ENCODE measurements at regions not wholly inside any gene's neighbourhood (a gene's known extent, or its start where the extent isn't known, plus 50 kb on each side); places are given as distances from the start of the nearest gene placed in this dataset. TPM values are rescaled to one million over a fixed set of nuclear protein-coding genes. Genes with fewer than 3 reads are reported as not detected.
A peak's percentile ranks its signal among the peaks of the same experiment; 100 is the strongest.
"Not testable (repeated sequence)": the region's sequence is repeated elsewhere in the genome, so short reads cannot be mapped to it uniquely, and the experiment has no call there.

DNA sequence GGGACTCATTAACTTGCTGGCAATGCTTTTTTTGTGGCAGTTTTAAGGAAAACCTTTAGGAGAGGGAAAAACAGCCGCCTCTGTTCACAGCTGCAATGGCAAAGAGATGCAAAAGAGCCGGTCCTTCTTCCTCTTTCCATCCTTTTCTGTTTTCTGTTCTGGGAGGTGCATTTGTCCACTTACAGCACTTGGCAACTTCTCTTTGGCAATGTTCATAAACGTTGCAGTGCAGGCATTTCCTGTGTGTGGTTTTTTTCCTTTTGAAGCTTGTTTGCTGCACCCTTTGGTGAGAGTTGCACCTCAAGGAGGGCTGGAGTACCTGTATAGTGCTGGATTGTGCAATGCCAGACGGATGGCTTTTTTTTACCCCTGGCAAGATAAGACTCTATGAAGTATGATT, 53.9 kb upstream of the HABP2 start:
- no peak overlapping the region for H2AFZ ChIP-seq (ENCODE audit: low read length)
- no peaks in the 10 kb centered on the region for H3K36me3 ChIP-seq (replicated peaks in 1 of 2; ENCODE audit: control insufficient read depth in 2 of 2, insufficient read depth in 2 of 2, low read length in 2 of 2)
- H3K23ac ChIP-seq (ENCODE audit: low read depth, low read length, poor library complexity): no peak overlapping the region

DNA sequence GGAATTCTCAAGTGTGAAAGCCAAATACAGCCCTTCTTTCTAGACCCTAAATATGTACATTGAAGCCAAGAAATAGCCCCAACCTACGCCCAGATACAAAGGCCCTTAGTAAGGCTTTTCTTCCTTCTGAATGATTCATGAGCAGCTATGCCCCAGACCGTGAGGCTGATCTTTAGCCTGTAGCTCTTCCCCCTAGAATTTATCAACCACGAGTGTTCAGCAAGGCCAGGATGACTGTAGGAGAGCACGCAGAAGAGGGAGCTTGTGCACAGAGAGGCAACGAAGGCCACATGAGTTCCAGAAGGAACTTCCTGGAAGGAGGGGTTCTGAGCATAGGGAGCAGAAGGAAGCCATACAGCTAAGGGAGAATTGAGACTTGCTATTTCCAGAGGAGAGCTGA, 53.0 kb upstream of the HABP2 start:
- Histone ChIP-seq H3K9me3 (replicated peaks in 1 of 2; ENCODE audit: control insufficient read depth in 2 of 2, insufficient read depth in 1 of 2, low read depth in 1 of 2, low read length in 2 of 2) (peaks cover 0 to 2% of the 10 kb centered on the region in 2 donors), H3K27ac (replicated peaks; ENCODE audit: low read length) (no peak overlapping the region), H3K27me3 (ENCODE audit: control insufficient read depth in 3 of 3, insufficient read depth in 3 of 3, low read depth in 1 of 3, low read length in 3 of 3) (peaks cover 0 to 1% (median 0%) of the 10 kb centered on the region in 3 experiments), H3K79me1 (ENCODE audit: low read depth, low read length) (no peaks in the 10 kb centered on the region), H2BK120ac (ENCODE audit: low read depth, low read length) (no peak overlapping the region), H4K8ac (ENCODE audit: low read depth, low read length) (no peak overlapping the region), H3K36me3 (replicated peaks in 1 of 2; ENCODE audit: control insufficient read depth in 2 of 2, insufficient read depth in 2 of 2, low read length in 2 of 2) (no peaks in the 10 kb centered on the region), H4K91ac (ENCODE audit: low read depth, low read length, poor library complexity) (no peak overlapping the region), H3K9ac (ENCODE audit: low read depth, low read length, poor library complexity) (no peak overlapping the region), H3K23ac (ENCODE audit: low read depth, low read length, poor library complexity) (no peak overlapping the region), H2BK15ac (ENCODE audit: low read length) (no peak overlapping the region), H2BK5ac (ENCODE audit: low read length) (no peak overlapping the region), H3K4me3 (ENCODE audit: low read length in 2 of 2) (no peak overlapping the region), H2AK5ac (ENCODE audit: low read depth, low read length) (no peak overlapping the region), H2BK12ac (ENCODE audit: low read length) (no peak overlapping the region), H2AFZ (ENCODE audit: low read length) (no peak overlapping the region), H3K4me2 (ENCODE audit: insufficient read depth, low read length, poor library complexity, severe bottlenecking) (no peak overlapping the region), H3K18ac (ENCODE audit: low read length) (peak overlapping the region; percentile 67), H3K4me1 (ENCODE audit: control insufficient read depth in 2 of 2, insufficient read depth in 1 of 2, low read depth in 1 of 2, low read length in 2 of 2) (peaks cover 0 to under 1% of the 10 kb centered on the region in 2 donors), H3K4ac (ENCODE audit: low read length) (no peak overlapping the region), H3K14ac (ENCODE audit: low read length) (no peak overlapping the region)
- WGBS, 2 donors (ENCODE audit: extremely low coverage in 2 of 2, insufficient read length in 2 of 2, insufficient replicate concordance in 1 of 2): no CpG with 5 or more reads among the region's 5 CpGs
- DNase-seq (ENCODE audit: low spot score): no peak

More for the DNA sequence above, 53.9 kb upstream of the HABP2 start:
- Histone ChIP-seq H4K91ac (ENCODE audit: low read depth, low read length, poor library complexity) (no peak overlapping the region), H3K9ac (ENCODE audit: low read depth, low read length, poor library complexity) (no peak overlapping the region), H3K9me3 (replicated peaks in 1 of 2; ENCODE audit: control insufficient read depth in 2 of 2, insufficient read depth in 1 of 2, low read depth in 1 of 2, low read length in 2 of 2) (no peaks in the 10 kb centered on the region), H2AK5ac (ENCODE audit: low read depth, low read length) (no peak overlapping the region), H4K8ac (ENCODE audit: low read depth, low read length) (no peak overlapping the region), H2BK120ac (ENCODE audit: low read depth, low read length) (no peak overlapping the region), H3K4me3 (ENCODE audit: low read length in 2 of 2) (no peak overlapping the region), H3K18ac (ENCODE audit: low read length) (no peak overlapping the region), H2BK5ac (ENCODE audit: low read length) (no peak overlapping the region), H3K4ac (ENCODE audit: low read length) (no peak overlapping the region), H3K14ac (ENCODE audit: low read length) (no peak overlapping the region), H2BK12ac (ENCODE audit: low read length) (no peak overlapping the region), H3K4me1 (ENCODE audit: control insufficient read depth in 2 of 2, insufficient read depth in 1 of 2, low read depth in 1 of 2, low read length in 2 of 2) (peaks cover 0 to 1% of the 10 kb centered on the region in 2 donors), H2BK15ac (ENCODE audit: low read length) (no peak overlapping the region), H3K4me2 (ENCODE audit: insufficient read depth, low read length, poor library complexity, severe bottlenecking) (no peak overlapping the region), H3K27ac (replicated peaks; ENCODE audit: low read length) (no peak overlapping the region), H3K79me1 (ENCODE audit: low read depth, low read length) (no peaks in the 10 kb centered on the region), H3K27me3 (ENCODE audit: control insufficient read depth in 3 of 3, insufficient read depth in 3 of 3, low read depth in 1 of 3, low read length in 3 of 3) (peaks cover 0 to 8% (median 0%) of the 10 kb centered on the region in 3 experiments)
- WGBS, 2 donors (ENCODE audit: extremely low coverage in 2 of 2, insufficient read length in 2 of 2, insufficient replicate concordance in 1 of 2): no CpG with 5 or more reads among the region's 4 CpGs
- DNase-seq (ENCODE audit: low spot score): no peak

DNA sequence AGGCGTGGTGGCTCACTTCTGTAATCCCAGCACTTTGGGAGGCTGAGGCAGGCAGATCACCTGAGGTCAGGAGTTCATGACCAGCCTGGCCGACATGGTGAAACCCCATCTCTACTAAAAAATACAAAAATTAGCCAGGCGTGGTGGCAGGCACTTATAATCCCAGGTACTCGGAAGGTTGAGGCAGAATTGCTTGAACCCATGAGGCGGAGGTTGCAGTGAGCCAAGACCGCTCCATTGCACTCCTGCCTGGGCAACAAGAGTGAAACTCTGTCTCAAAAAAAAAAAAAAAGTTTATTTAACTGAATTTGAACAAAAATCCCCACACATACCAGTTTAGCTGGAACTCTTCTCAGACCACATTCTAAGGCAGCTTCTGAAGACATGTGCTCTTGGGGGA, 51.8 kb upstream of the HABP2 start:
- not testable (repeated sequence) for H4K8ac ChIP-seq (ENCODE audit: low read depth, low read length); H3K27me3 ChIP-seq (ENCODE audit: control insufficient read depth in 3 of 3, insufficient read depth in 3 of 3, low read depth in 1 of 3, low read length in 3 of 3); H3K18ac ChIP-seq (ENCODE audit: low read length); H2BK120ac ChIP-seq (ENCODE audit: low read depth, low read length); H3K79me1 ChIP-seq (ENCODE audit: low read depth, low read length); H3K4me3 ChIP-seq (ENCODE audit: low read length in 2 of 2); H3K27ac ChIP-seq (replicated peaks; ENCODE audit: low read length); H3K4me1 ChIP-seq (ENCODE audit: control insufficient read depth in 2 of 2, insufficient read depth in 1 of 2, low read depth in 1 of 2, low read length in 2 of 2); H3K23ac ChIP-seq (ENCODE audit: low read depth, low read length, poor library complexity); H2AK5ac ChIP-seq (ENCODE audit: low read depth, low read length); H2AFZ ChIP-seq (ENCODE audit: low read length); H3K14ac ChIP-seq (ENCODE audit: low read length); H3K4me2 ChIP-seq (ENCODE audit: insufficient read depth, low read length, poor library complexity, severe bottlenecking); H4K91ac ChIP-seq (ENCODE audit: low read depth, low read length, poor library complexity); H3K4ac ChIP-seq (ENCODE audit: low read length); DNase-seq (ENCODE audit: low spot score); H2BK15ac ChIP-seq (ENCODE audit: low read length); H3K9ac ChIP-seq (ENCODE audit: low read depth, low read length, poor library complexity); H3K36me3 ChIP-seq (replicated peaks in 1 of 2; ENCODE audit: control insufficient read depth in 2 of 2, insufficient read depth in 2 of 2, low read length in 2 of 2); H2BK12ac ChIP-seq (ENCODE audit: low read length); H3K9me3 ChIP-seq (replicated peaks in 1 of 2; ENCODE audit: control insufficient read depth in 2 of 2, insufficient read depth in 1 of 2, low read depth in 1 of 2, low read length in 2 of 2); H2BK5ac ChIP-seq (ENCODE audit: low read length)
- WGBS, 2 donors (ENCODE audit: extremely low coverage in 2 of 2, insufficient read length in 2 of 2, insufficient replicate concordance in 1 of 2): no CpG with 5 or more reads among the region's 6 CpGs

Small RNA genes in the stretch of these regions (small RNA-seq; reads per million reads assigned to genes)
- gene RNU7-165P (ENCODE audit: insufficient read depth): not detected

All from neuronal stem cell (in vitro differentiated cells).